Inflammatory macrophage (primary cell): ENCODE measurements at regions not wholly inside any gene's neighbourhood (a gene's known extent, or its start where the extent isn't known, plus 50 kb on each side); places are given as distances from the start of the nearest gene placed in this dataset.
"Not testable (repeated sequence)": the region's sequence is repeated elsewhere in the genome, so short reads cannot be mapped to it uniquely, and the experiment has no call there.

Source experiments
- DNase-seq, 2 donors: peaks; one replicate each; pipeline ENCODE4 v3.0.0-alpha.2; 2020 to 2022

- peak; percentile 56 to 71 for DNase-seq
Measured at GRCh38 chr1:221263831-221264767, 384.9 kb downstream of the HLX start.

- DNase-seq, result no peak
Measured at GRCh38 chr1:221264848-221265247, 385.6 kb downstream of the HLX start.

GRCh38 chr1:221268295-221268694, 389.1 kb downstream of the HLX start:
- DNase-seq, result no peak

GRCh38 chr1:221271701-221272100, 392.5 kb downstream of the HLX start:
- DNase-seq, result no peak

- DNase-seq, result no peak
Measured at GRCh38 chr1:221272940-221273339, 393.7 kb downstream of the HLX start.

- no peak for DNase-seq
Measured at GRCh38 chr1:221274373-221274772, 395.1 kb downstream of the HLX start.

GRCh38 chr1:221276896-221277409, 397.7 kb downstream of the HLX start:
- DNase-seq, result no peak

GRCh38 chr1:221279146-221279545, 399.9 kb downstream of the HLX start:
- no peak for DNase-seq

GRCh38 chr1:221283532-221283931, 404.3 kb downstream of the HLX start:
- no peak for DNase-seq

- DNase-seq, result no peak
Measured at GRCh38 chr1:221284028-221284427, 404.8 kb downstream of the HLX start.

GRCh38 chr1:221284991-221285390, 405.7 kb downstream of the HLX start:
- DNase-seq, result not testable (repeated sequence)

- DNase-seq, result not testable (repeated sequence)
Measured at GRCh38 chr1:221285458-221286210, 406.4 kb downstream of the HLX start.

GRCh38 chr1:221286399-221286798, 407.2 kb downstream of the HLX start:
- no peak for DNase-seq

- DNase-seq, result no peak
Measured at GRCh38 chr1:221289103-221289502, 409.9 kb downstream of the HLX start.

GRCh38 chr1:221290669-221291068, 411.4 kb downstream of the HLX start:
- DNase-seq, result no peak

- DNase-seq, result no peak
Measured at GRCh38 chr1:221291113-221291512, 411.9 kb downstream of the HLX start.

GRCh38 chr1:221292652-221293051, 413.4 kb downstream of the HLX start:
- DNase-seq, result no peak

- DNase-seq, result no peak
Measured at GRCh38 chr1:221294242-221294641, 415.0 kb downstream of the HLX start.

- no peak for DNase-seq
Measured at GRCh38 chr1:221302357-221302756, 423.1 kb downstream of the HLX start.

GRCh38 chr1:221302810-221303209, 423.6 kb downstream of the HLX start:
- no peak for DNase-seq

- DNase-seq, result no peak
Measured at GRCh38 chr1:221303623-221304022, 424.4 kb downstream of the HLX start.

GRCh38 chr1:221306239-221306638, 427.0 kb downstream of the HLX start:
- no peak for DNase-seq
